Transverse colon (tissue), 4 donors: ENCODE measurements at regions not wholly inside any gene's neighbourhood (a gene's known extent, or its start where the extent isn't known, plus 50 kb on each side); places are given as distances from the start of the nearest gene placed in this dataset.

Experiments
- DNase-seq: peaks from one replicate; pipeline ENCODE4 v3.0.0-alpha.2; 2019
- H3K27ac ChIP-seq, 4 donors: fragments of 200-600 bp; sonication (generic); 2 replicates each; pipeline ENCODE4 v1.5.1; 2016 to 2018; ENCODE audit warnings: inconsistent platforms in 4 of 4
- H3K27me3 ChIP-seq: fragments of 200-600 bp; sonication (generic); 2 replicates; pipeline ENCODE4 v1.5.1; 2017; ENCODE audit warnings: inconsistent platforms
- H3K36me3 ChIP-seq, 4 donors: fragments of 200-600 bp; sonication (generic); 2 replicates each; pipeline ENCODE4 v1.5.1; 2017 to 2019; ENCODE audit warnings: inconsistent platforms in 4 of 4
- H3K4me1 ChIP-seq, 4 donors: fragments of 200-600 bp; sonication (generic); 2 replicates each; pipeline ENCODE4 v1.5.1; 2017 to 2020; ENCODE audit warnings: inconsistent platforms in 4 of 4
- H3K4me3 ChIP-seq, 4 donors: fragments of 200-600 bp; sonication (generic); 1 replicate in 1 of 4; 2 replicates in 3 of 4; pipeline versions ENCODE4 v1.5.1 to v1.6.1; 2017 to 2019; ENCODE audit warnings: inconsistent platforms in 4 of 4
- H3K9me3 ChIP-seq, 2 donors: fragments of 200-600 bp; sonication (generic); 2 replicates each; pipeline ENCODE4 v1.5.1; 2017 to 2019; ENCODE audit warnings: inconsistent platforms in 2 of 2
- CTCF ChIP-seq, 5 experiments: fragments of 200-600 bp in 3 of 5; fragments of 450-650 bp in 2 of 5; sonication (generic) in 3 of 5; IDR thresholded peaks; 1 replicate in 2 of 5; 2 replicates in 3 of 5; pipeline ENCODE4 v1.5.1; 2016 to 2017; ENCODE audit warnings: antibody characterized with exemption in 5 of 5, inconsistent platforms in 3 of 5, mild to moderate bottlenecking in 2 of 5, moderate library complexity in 1 of 5
- EP300 ChIP-seq: sonication (generic); formaldehyde crosslinking; IDR thresholded peaks from one replicate; pipeline ENCODE4 v1.6.1; 2017; ENCODE audit warnings: antibody characterized with exemption, low read depth
- POLR2A ChIP-seq: fragments of 450-650 bp; IDR thresholded peaks from one replicate; pipeline ENCODE4 v1.6.1; 2016; ENCODE audit warnings: antibody characterized with exemption, mild to moderate bottlenecking, moderate library complexity
- POLR2AphosphoS5 ChIP-seq, 3 donors: sonication (generic); formaldehyde crosslinking; IDR thresholded peaks; one replicate each; pipeline ENCODE4 v1.6.1; 2016; ENCODE audit warnings: antibody characterized with exemption in 3 of 3
- WGBS, 2 donors: methylation state at CpG; one replicate each; pipeline ENCODE4 v1.1.5; 2018; ENCODE audit warnings: low coverage in 1 of 2; 5-methylcytosine and 5-hydroxymethylcytosine counted together
- in situ Hi-C, 4 donors: fragments of 200-750 bp; cut with MboI; loops; one replicate each; pipeline versions ENCODE4 v1.15.0 to v1.15.1; 2017; ENCODE audit warnings: low sequenced_read_pairs in 3 of 4, low pct_ligation_motif_present in 1 of 4, low pct_unique_long_range_greater_than_20kb in 1 of 4
- intact Hi-C: fragments of 100-400 bp; cut with DNase I; formaldehyde crosslinking; loops from one replicate; pipeline ENCODE4 v1.15.1; 2023; ENCODE audit warnings: low total_unique reads

- no peak for DNase-seq
- WGBS, 2 donors: 82% methylated on average over 9 of the region's 9 CpGs; no CpG with 5 or more reads in 1 of the 2 donors
- intact Hi-C loops: no loop called here
- no peak for TF ChIP-seq CTCF (IDR thresholded peaks at IDR 0.05)
- TF ChIP-seq EP300: no peak
- no peak for TF ChIP-seq POLR2AphosphoS5 (IDR thresholded peaks at IDR 0.05)
- no peak for TF ChIP-seq POLR2A
- Histone ChIP-seq H3K4me1 (no peaks in the 10 kb centered on the region), H3K4me3 (no peak overlapping the region), H3K36me3 (no peaks in the 10 kb centered on the region), H3K9me3 (no peaks in the 10 kb centered on the region), H3K27me3 (no peaks in the 10 kb centered on the region), H3K27ac (no peak overlapping the region)
- in situ Hi-C loops: no loop called here
These were observed 210.5 kb downstream of the MATN1 start for GRCh38 chr1:30512914-30513265.

- H3K36me3 ChIP-seq: no peaks in the 10 kb centered on the region
- H3K4me3 ChIP-seq: no peak overlapping the region
- no peaks in the 10 kb centered on the region for H3K4me1 ChIP-seq
- no peaks in the 10 kb centered on the region for H3K27me3 ChIP-seq
- H3K27ac ChIP-seq: no peak overlapping the region
- WGBS, 2 donors: 63 to 80% methylated on average over 1 to 18 of the region's 18 CpGs
- in situ Hi-C loops (no loop called here), intact Hi-C loops (no loop called here)
- no peaks in the 10 kb centered on the region for H3K9me3 ChIP-seq
- TF ChIP-seq POLR2A (no peak), CTCF (IDR thresholded peaks at IDR 0.05) (no peak), POLR2AphosphoS5 (IDR thresholded peaks at IDR 0.05) (no peak), EP300 (no peak)
- DNase-seq: no peak
These were observed 211.1 kb downstream of the MATN1 start for GRCh38 chr1:30511991-30512913.

- Histone ChIP-seq H3K27me3 (no peaks in the 10 kb centered on the region), H3K36me3 (no peaks in the 10 kb centered on the region), H3K27ac (no peak overlapping the region), H3K4me1 (no peaks in the 10 kb centered on the region), H3K4me3 (no peak overlapping the region), H3K9me3 (no peaks in the 10 kb centered on the region)
- DNase-seq: no peak
- intact Hi-C loops (no loop called here), in situ Hi-C loops (no loop called here)
- 80% methylated on average over 6 of the region's 6 CpGs; no CpG with 5 or more reads in 1 of the 2 donors for WGBS, 2 donors
- TF ChIP-seq CTCF (IDR thresholded peaks at IDR 0.05) (no peak), POLR2A (no peak), POLR2AphosphoS5 (IDR thresholded peaks at IDR 0.05) (no peak), EP300 (no peak)
These were observed 211.8 kb downstream of the MATN1 start for GRCh38 chr1:30511563-30511962.

GRCh38 chr1:30511106-30511505, 212.3 kb downstream of the MATN1 start:
- no peak for DNase-seq
- Histone ChIP-seq H3K4me3 (no peak overlapping the region), H3K27ac (no peak overlapping the region), H3K4me1 (no peaks in the 10 kb centered on the region), H3K27me3 (no peaks in the 10 kb centered on the region), H3K36me3 (no peaks in the 10 kb centered on the region), H3K9me3 (no peaks in the 10 kb centered on the region)
- TF ChIP-seq EP300 (no peak), POLR2AphosphoS5 (IDR thresholded peaks at IDR 0.05) (no peak), POLR2A (no peak), CTCF (IDR thresholded peaks at IDR 0.05) (no peak)
- intact Hi-C loops: no loop called here
- WGBS, 2 donors: 78% methylated on average over 5 of the region's 5 CpGs; no CpG with 5 or more reads in 1 of the 2 donors
- in situ Hi-C loops: no loop called here
